Posterior cingulate gyrus (tissue), 11 donors: ENCODE measurements at regions not wholly inside any gene's neighbourhood (a gene's known extent, or its start where the extent isn't known, plus 50 kb on each side); places are given as distances from the start of the nearest gene placed in this dataset.
A peak's percentile ranks its signal among the peaks of the same experiment; 100 is the strongest.
"Not testable (repeated sequence)": the region's sequence is repeated elsewhere in the genome, so short reads cannot be mapped to it uniquely, and the experiment has no call there.

Source experiments
- DNase-seq, 10 donors: peaks; one replicate each; pipeline versions ENCODE4 v3.0.0 to v3.0.0-alpha.2; 2020 to 2021; ENCODE audit warnings: mixed read lengths in 3 of 10
- intact Hi-C: fragments of 100-400 bp; cut with DNase I; formaldehyde crosslinking; loops from one replicate; pipeline ENCODE4 v1.15.1; 2023

DNA sequence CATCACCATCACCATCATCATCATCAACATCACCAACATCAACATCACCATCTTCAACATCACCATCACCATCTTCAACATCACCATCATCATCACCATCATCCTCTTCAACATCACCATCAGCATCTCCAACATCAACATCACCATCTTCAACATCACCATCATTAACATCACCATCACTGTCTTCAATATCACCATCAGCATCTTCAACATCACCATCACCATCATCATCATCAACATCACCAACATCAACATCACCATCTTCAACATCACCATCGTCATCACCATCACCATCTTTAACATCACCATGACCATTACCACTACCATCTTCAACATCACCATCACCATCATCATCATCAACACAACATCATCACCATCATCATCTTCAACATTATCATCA lies 267.2 kb downstream of the SP3 start:
- DNase-seq, result no peak
- intact Hi-C loops, result no loop called here

DNA sequence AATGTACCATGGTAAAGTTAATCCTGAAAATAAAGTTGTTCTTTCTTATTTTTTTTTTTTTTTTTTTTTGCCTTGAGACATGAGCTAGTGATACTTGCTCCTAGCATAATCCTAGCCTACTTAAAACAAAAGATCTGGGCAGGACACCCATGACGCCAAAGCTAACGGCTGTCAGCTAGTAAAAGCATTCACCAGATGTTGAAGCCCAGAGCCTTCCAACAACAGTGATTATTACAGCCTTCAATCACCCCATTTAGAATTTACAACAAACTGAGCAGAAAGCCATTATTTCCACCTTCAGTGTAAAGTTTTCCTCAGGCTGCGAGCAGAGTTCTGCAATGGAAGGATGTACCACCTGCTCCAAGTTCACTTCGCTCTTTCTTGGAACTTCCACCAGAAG lies 259.5 kb downstream of the SP3 start:
- no peak for DNase-seq
- intact Hi-C loops, result no loop called here

DNA sequence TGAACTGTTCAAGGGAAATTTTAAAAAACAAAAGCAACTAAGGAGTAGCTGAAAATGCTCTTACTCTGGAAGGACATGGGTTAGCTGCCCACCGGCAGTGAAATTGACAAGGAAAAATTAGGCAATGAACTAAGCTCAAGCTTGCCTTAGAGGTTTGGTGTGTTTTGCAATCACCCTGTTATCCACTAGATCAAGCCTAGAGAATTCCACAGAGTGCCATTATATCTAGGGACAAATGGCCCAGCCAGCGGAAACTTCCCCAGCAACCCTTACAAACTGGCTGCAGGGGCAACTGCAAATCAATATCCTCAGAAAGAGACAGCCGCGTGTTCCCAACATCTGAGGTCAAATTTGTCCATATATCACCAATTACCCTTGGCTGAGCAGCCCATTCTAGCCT lies 258.2 kb downstream of the SP3 start:
- DNase-seq, result no peak
- intact Hi-C loops, result no loop called here

DNA sequence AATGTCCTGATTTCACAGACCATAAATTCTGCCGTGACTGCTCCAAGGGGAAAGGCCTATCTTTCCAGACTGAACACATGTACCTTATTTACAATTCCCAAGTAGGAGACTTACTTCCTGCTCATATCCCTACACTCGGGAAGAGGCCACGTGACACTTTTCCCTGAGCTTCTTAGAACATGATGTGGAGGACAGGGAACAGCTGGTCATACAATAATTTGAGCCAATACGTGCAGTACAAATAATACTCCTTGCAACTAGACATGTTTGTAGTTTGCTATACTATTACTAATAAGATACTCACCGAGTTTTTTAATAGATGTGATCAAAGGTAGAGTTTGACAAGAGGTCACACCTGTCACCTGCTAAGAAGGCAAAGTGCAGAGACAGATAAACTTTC lies 256.4 kb downstream of the SP3 start:
- no peak for DNase-seq
- intact Hi-C loops, result no loop called here

DNA sequence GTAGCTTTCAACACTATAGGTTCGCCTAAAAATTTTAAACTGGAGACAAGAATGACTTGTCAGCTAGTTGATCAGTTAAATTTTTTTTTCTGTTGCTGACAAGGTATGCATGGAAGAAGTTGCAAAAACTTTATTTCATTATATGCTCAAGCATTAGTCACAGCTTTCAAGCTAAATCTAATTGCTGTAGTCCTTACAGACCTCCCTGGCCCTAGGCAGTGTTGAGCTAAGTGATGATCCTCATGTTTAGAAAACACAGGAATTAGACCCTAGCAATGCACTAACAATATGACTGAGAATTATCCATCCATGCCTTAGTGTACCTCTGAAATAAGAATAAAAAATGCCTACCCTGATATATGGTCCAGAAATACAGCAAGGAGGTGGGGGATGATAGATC lies 253.4 kb downstream of the SP3 start:
- no peak for DNase-seq
- intact Hi-C loops, result no loop called here

DNA sequence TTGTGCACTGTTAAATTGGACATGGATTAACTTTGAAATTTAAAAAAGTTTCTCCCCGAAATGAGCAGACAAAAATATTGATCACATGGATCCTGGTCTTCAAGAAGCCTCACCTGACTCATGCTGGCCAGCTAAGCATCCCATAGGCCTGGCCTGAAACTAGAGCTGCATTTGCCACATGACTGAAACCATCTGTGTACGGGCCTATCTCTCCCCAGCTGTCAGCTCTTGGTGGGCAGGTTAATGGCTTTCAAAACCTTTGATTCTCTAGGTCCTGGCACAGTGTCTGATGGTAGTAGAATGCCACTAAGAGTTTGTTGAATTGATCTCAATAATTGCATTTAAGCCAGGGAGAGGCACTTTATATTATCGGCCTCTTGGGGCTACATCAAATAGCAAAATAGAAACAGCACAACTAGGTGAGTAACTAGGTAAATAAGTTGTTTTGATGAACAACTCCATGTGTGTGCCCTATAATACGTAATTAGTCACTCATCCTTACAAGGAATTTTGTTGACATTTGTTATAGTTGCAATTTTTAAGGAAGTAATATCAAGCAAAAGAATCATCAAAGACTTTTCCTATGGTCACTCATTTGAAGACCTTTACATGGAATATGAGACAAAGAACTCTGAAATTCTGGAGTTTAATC lies 251.1 kb downstream of the SP3 start:
- intact Hi-C loops, result no loop called here
- no peak for DNase-seq

DNA sequence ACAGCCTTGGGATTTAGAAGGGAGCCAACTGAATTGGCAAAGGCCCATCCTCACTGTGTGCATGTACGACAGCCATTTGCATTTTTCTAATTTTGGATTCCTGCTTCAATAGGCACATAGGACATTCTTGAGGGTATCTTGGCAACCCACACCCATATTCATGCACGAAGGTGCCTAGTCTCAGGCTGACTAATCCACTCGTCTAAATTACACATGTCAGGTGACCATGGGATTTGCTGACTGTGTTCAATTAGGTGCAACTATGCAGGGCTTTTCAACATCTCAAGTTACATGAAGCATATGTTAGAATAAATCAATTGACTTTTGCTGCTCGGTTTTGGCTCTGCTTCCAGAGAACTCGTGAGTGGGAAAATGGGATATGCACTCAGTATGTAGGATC lies 249.7 kb downstream of the SP3 start:
- intact Hi-C loops, result no loop called here
- no peak for DNase-seq

DNA sequence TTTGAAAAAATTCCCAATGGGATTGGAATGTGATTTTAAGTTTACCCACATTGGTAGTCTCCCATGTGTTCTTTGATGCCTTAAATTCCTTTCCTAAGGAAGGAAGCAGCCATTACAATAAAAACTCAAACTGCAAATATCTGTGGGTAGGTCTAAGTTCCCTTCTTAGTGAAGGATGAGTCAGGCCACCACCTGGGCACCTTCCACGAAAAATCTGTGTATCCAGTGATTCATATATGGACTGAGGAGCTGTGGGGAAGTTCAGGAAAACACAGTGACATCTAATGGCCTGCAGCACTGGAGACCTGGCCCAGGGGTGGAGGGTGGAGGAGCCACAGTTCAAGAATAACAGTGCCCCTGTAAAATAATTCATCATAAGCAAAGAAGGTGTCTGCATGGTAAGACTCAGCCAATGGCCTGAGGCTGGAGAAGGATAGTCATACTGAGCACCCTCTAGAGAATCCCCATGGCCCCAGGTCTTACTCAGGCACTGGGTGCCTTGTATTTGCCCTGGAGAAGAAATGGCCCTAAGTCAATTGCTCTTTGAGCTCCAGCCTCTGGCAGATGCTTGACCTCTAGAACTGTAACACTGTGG lies 248.6 kb downstream of the SP3 start:
- DNase-seq, result no peak
- intact Hi-C loops, result no loop called here

DNA sequence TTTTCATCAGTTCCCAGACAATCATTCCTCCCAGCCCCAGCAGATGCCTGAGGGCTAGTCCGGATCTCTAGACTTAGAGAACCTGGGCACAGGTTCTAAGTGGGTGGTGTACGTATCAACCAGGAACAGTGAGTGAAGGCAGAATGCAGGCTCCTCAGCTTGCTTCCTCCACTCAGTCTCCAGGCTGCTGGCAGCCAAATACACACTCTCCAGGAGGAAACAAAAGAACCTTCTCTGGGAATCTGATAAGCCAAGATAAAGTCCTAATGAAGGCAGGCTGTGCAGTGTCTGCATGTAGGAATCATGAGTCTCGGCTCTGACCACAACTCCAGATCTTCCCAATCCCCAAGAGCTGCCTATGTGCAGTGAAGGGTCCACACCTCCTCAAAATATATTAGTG lies 245.7 kb downstream of the SP3 start:
- no peak for DNase-seq
- intact Hi-C loops, result no loop called here

DNA sequence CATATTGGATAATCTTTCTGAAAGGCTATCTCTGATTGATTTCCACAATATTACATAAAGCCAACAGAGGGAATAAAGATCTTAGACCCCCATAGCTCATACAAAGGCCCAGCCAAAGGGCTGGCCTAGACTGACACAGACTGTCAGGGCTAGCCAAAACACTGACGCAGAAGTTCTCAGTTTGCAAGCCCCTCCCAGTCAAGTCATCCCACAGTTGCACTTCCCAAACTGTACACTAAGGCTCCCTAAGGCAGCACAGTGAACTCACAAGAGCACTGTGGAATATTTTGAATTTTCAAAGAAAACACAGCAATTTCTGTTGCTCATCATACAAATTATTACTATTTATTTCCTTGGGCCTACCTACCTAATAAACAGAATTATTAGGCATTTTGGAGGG lies 244.9 kb downstream of the SP3 start:
- no peak for DNase-seq
- intact Hi-C loops, result no loop called here

DNA sequence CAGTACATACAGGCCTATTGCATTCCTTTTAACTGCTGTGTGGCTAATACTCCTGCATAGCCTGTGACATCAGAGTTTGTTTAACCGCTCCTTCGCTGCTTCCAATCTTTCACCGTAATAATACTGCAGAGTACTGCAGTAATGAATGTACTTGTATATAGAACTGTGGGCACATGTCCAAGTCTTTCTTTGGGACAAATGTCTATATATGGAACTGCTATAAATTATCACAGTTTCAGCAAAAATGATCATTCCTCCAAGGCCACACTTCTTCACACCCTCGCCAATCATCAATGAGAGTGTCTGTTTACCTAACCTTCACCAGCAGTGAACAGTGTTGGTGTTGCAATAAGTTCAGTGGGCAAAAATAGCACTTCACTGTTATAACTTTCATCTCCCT lies 230.4 kb downstream of the SP3 start:
- intact Hi-C loops, result no loop called here
- no peak for DNase-seq

DNA sequence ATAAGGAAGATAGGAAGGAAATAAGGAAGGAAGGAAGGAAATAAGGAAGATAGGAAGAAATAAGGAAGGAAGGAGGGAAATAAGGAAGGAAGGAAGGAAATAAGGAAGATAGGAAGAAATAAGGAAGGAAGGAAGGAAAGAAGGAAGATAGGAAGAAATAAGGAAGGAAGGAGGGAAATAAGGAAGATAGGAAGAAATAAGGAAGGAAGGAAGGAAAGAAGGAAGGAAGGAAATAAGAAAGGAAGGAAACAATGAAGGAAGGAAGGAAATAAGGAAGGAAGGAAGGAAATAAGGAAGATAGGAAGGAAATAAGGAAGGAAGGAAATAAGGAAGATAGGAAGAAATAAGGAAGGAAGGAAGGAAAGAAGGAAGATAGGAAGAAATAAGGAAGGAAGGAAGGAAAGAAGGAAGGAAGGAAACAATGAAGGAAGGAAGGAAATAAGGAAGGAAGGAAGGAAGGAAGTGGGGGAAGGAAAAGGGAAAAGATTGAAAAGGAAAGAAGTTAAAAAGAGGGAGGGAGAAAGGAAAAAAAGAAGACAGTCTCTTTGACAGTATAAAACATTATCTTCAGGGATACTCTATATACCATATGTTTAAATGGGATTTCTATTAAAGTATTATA lies 227.1 kb downstream of the SP3 start:
- intact Hi-C loops, DNase-seq: not testable (repeated sequence)

DNA sequence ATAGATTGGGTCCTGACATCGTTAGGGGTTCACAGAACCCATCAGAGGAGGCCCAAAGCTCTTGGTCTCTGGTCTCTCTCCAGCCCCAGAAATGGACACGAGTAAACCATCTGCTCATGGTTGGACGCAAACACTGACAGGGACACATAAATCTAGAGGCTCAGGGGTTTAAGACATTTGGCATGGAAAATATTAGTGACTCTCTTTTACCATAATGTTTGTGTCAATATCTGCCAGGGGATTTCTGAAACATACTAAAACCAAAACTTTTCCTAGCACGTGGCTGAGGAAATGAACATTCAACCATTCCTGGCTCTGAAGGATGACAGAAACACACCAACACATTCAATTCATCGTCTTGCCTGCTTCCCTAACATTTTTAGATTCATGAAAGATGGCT lies 226.2 kb downstream of the SP3 start:
- DNase-seq, result no peak
- intact Hi-C loops, result no loop called here

DNA sequence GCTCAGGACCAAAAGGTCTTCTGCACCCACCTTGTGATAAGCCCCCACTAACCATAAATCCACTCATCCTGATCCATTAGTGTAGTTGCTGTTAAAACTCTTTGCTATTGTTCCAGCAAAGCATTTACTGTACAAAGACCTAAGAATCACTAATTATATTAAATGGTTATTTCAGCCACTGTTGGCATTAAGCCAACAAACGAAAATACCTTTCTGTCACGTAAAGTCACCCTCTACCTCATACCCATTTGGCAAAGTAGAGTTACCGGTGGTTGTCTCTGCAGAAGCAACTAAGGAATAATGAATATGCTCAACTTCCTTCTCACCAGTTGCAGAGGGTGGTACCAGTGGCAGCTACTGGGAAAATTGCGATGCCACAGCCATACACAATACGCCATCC lies 224.5 kb downstream of the SP3 start:
- intact Hi-C loops, result no loop called here

DNA sequence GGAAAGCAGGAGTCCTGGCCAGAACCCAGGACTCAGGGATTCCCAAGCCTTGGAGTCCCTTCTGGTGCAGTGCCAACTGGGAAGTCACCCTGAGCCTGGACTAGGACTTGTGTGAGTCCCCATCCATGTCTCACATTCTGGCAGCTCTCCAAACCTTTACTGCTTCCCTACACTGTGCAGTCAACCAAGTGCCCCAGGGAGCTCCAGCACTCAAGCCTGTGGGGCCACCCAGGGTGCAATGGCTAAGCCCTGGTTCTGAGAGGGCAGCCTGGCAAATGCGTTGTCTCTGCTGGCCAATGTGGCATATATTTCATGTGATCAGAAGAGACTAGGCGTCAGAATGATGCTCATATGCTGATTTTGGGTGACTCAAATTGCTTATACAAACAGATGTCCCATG lies 223.4 kb downstream of the SP3 start:
- intact Hi-C loops, result no loop called here
- DNase-seq, result no peak

More for the DNA sequence above, 224.5 kb downstream of the SP3 start:
- DNase-seq, result no peak

DNA sequence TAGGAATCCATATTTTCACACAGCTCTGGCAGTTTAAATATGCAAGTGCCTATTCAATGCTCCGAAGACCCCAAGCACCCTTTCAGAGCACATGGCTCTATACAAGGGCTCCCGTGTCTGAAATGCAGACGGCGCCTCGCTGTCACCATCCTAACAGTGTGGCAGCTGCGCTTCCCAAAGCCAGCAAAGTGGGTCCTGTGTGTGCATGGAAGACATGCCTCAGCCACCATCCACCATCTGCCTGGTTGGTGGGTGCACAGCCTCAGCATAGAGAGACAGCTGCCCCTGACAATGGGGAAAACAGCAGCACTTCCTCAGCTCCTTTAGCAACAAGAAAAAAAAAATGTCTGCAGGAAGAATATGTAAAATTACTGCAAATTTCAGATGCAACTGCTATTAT lies 218.1 kb downstream of the SP3 start:
- intact Hi-C loops, result no loop called here
- peak in 1 of 10 donors; percentile 75 for DNase-seq

DNA sequence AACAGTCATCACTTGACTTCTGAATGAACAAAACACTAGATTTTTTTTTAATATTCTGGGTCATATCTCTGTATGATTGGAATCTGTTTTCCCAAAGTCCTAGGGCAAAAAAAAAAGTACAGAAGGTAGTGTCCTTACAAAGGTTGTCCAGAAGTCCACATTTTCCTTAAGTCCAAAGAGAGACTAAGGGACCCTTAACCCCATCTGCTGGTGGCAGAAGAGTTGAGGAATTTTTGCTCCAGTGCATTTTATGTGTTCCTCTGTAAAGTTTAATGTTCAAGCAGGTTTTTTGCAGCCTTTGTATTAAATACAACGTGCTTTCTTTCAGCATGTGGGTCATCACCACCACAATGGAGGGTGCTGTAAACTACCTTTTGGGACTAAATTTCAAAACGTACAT lies 215.9 kb downstream of the SP3 start:
- intact Hi-C loops, result no loop called here
- no peak for DNase-seq

DNA sequence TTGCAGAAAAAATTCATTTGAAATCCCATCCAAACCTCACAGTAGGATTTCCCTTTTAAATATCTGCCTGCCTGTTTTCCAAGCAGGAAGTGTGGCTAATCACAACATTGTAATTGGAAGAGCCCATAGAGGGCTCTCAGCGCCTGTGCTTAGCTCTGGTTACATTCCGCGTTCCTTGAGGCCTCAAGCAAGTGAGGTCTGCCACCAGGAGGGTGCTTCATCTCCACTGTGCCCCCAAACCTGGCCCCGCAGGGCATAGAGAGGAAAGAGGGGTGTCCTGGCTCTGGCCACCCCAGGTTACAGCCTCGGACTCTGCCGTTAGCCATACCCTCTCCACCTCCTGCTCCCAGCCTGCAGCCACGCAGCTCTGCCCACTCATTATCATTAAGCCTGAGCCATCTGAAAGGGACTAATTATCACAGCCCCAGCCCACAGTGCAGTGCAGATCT lies 214.8 kb downstream of the SP3 start:
- peak in 1 of 10 donors; percentile 77 for DNase-seq
- intact Hi-C loops, result no loop called here

DNA sequence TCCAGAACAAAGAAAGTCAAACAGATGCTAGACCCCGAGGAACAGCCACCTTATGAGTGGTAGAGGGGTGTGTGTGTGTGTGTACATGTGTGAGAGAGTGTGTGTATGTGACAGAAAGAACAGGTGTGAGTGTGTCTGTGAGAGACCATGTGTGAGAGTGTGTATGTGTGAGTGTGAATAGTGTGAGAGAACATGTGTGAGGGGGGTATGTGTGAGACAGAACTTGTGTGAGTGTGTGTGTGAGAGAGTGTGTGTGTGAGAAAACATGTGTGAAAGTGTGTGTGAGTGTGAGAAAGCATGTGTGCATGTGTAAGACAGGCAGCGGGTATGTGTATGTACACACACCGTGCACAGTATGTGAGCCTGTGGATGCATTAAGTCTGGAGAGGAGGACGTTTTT lies 214.3 kb downstream of the SP3 start:
- DNase-seq, result no peak

DNA sequence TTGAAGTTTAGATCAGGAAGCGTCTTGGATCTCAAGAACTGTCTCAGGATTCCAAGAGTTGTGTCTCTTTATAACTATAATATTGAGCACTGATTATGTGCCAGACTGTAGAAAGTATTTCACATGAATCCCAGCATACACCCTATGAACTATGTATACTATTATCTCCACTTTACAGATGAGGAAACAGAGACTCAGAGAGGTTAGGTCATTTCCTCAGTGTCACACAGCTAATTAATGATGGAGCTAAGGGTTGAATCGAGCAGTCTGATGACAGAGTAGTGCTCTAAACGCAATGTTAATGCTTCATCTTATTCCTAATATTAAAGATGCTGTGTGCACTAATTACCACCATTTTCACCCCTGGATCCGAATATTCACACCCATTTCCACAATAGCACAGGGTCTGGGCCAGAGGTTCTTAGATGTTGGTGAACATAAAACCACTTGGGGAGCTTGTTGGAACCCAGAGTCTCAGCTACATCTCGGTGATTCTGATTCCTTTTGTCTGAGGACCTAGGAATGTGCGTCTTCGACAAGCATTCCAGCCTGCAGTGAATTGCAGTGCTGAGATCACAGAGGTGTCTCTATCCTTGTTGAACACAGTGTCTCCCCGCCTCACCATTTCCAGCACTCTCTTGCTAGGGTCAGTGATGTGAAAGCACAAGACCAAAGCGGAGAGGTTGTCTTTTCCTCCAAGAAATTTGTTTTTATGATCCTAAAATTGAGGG lies 213.8 kb downstream of the SP3 start:
- intact Hi-C loops, result no loop called here
- DNase-seq, result no peak

More for the DNA sequence above, 214.3 kb downstream of the SP3 start:
- intact Hi-C loops, result no loop called here

DNA sequence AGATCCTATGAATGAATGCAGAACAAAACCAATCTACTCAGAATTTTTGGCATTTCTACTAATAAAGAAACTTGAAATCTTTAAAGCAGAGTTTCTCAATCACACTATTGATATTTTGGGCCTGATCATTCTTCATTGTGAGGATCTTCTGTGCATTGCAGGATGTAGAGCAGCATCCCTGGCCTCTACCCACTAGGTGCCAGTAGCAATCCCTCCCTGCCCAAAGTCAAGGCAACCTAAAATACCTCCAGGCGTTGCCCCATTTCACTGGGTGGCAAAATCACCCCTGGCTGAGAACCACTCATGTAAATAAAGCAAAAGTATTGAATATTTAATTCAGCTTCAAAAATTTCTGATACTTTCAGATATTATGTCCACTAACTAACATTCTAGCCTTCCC lies 213.0 kb downstream of the SP3 start:
- intact Hi-C loops, result no loop called here
- no peak for DNase-seq

DNA sequence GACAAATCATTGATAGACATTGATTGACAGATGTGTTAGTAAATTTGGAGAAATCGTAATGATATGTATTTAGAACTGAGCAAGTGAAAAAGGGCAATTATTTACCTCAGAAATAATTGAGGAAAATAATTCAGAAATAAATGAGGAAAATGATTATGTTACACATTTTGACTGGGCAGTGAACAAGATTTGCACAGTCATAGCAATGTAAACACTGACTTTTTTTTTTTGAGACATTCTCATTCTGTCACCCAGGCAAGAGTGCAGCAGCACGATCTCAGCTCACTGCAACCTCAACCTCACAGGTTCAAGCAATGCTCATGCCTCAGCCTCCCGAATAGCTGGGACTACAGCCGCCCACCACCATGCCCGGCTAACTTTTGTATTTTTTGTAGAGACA lies 211.7 kb downstream of the SP3 start:
- DNase-seq, result no peak
- intact Hi-C loops, result no loop called here
